ENCODE measurements at regions not wholly inside any gene's neighbourhood (a gene's known extent, or its start where the extent isn't known, plus 50 kb on each side); places are given as distances from the start of the nearest gene placed in this dataset.

- TF ChIP-seq CTCF (IDR thresholded peaks at IDR 0.05) (no peak), USF2 (IDR thresholded peaks at IDR 0.05) (no peak), NR3C1 (IDR thresholded peaks at IDR 0.05) (no peak), POLR2AphosphoS2 (conservative IDR thresholded peaks at IDR 0.05; ENCODE audit: low read length) (no peak), RCOR1 (IDR thresholded peaks at IDR 0.05; ENCODE audit: low read depth, low read length) (no peak), PHF8 (IDR thresholded peaks at IDR 0.05; ENCODE audit: borderline replicate concordance, low read depth) (no peak), MAX (IDR thresholded peaks at IDR 0.05) (no peak), PBX3 (IDR thresholded peaks at IDR 0.05) (no peak), NPAS2 (CRISPR knock-in tag; IDR thresholded peaks at IDR 0.05; ENCODE audit: borderline replicate concordance) (no peak), MAFK (IDR thresholded peaks at IDR 0.05; ENCODE audit: partially characterized antibody) (no peak), POLR2A (IDR thresholded peaks at IDR 0.05; ENCODE audit: low read length) (no peak), CEBPB (IDR thresholded peaks at IDR 0.05) (no peak), RAD21 (conservative IDR thresholded peaks at IDR 0.05 in 1 of 2, IDR thresholded peaks at IDR 0.05 in 1 of 2) (no peak)
These were observed 109.2 kb upstream of the FOXF1 start for GRCh38 chr16:86401126-86401525.

Measured in A549 (cell line).